OCI-M2 (cell line): ENCODE measurements at regions not wholly inside any gene's neighbourhood (a gene's known extent, or its start where the extent isn't known, plus 50 kb on each side); places are given as distances from the start of the nearest gene placed in this dataset.

Source experiments
- DNase-seq: peaks from one replicate; lab custom pipeline; 2025; ENCODE audit not compliant: unreplicated experiment; lab: John Stamatoyannopoulos, UW

- no peak for DNase-seq
Measured at GRCh38 chr18:78634061-78634696, 345.4 kb upstream of the SALL3 start.

- DNase-seq, result no peak
Measured at GRCh38 chr18:78635093-78635800, 344.4 kb upstream of the SALL3 start.

- no peak for DNase-seq
Measured at GRCh38 chr18:78636260-78636659, 343.4 kb upstream of the SALL3 start.

- no peak for DNase-seq
Measured at GRCh38 chr18:78637442-78638402, 341.9 kb upstream of the SALL3 start.

- no peak for DNase-seq
Measured at GRCh38 chr18:78639006-78639950, 340.3 kb upstream of the SALL3 start.

- no peak for DNase-seq
Measured at GRCh38 chr18:78640246-78640995, 339.2 kb upstream of the SALL3 start.

- no peak for DNase-seq
Measured at GRCh38 chr18:78641689-78642231, 337.9 kb upstream of the SALL3 start.

GRCh38 chr18:78642296-78642951 is 337.2 kb upstream of the SALL3 start:
- no peak for DNase-seq

GRCh38 chr18:78643004-78643403 is 336.6 kb upstream of the SALL3 start:
- no peak for DNase-seq

GRCh38 chr18:78643981-78644380 is 335.6 kb upstream of the SALL3 start:
- no peak for DNase-seq

GRCh38 chr18:78645216-78645615 is 334.4 kb upstream of the SALL3 start:
- no peak for DNase-seq

- DNase-seq, result no peak
Measured at GRCh38 chr18:78647018-78647417, 332.6 kb upstream of the SALL3 start.

- no peak for DNase-seq
Measured at GRCh38 chr18:78649421-78649820, 330.2 kb upstream of the SALL3 start.

- DNase-seq, result no peak
Measured at GRCh38 chr18:78650926-78651325, 328.7 kb upstream of the SALL3 start.

- DNase-seq, result no peak
Measured at GRCh38 chr18:78652001-78652545, 327.5 kb upstream of the SALL3 start.

- no peak for DNase-seq
Measured at GRCh38 chr18:78655921-78656320, 323.7 kb upstream of the SALL3 start.

- DNase-seq, result no peak
Measured at GRCh38 chr18:78656346-78656925, 323.2 kb upstream of the SALL3 start.

GRCh38 chr18:78658531-78658930 is 321.1 kb upstream of the SALL3 start:
- no peak for DNase-seq
